ENCODE measurements at regions not wholly inside any gene's neighbourhood (a gene's known extent, or its start where the extent isn't known, plus 50 kb on each side); places are given as distances from the start of the nearest gene placed in this dataset.

GRCh38 chr5:14038341-14038959, 94.0 kb upstream of the DNAH5 start:
- no peak for TF ChIP-seq CTCF (IDR thresholded peaks at IDR 0.05)
- no peak for TF ChIP-seq POLR2A (IDR thresholded peaks at IDR 0.05)
- no peak for TF ChIP-seq POLR2AphosphoS5 (IDR thresholded peaks at IDR 0.05)
